Activated CD8-positive, alpha-beta memory T cell treated with anti-CD3 and anti-CD28 coated beads for 36 hours (primary cell): ENCODE measurements at regions not wholly inside any gene's neighbourhood (a gene's known extent, or its start where the extent isn't known, plus 50 kb on each side); places are given as distances from the start of the nearest gene placed in this dataset.
"Not testable (repeated sequence)": the region's sequence is repeated elsewhere in the genome, so short reads cannot be mapped to it uniquely, and the experiment has no call there.

Experiments used
- CTCF ChIA-PET: fragments of 350-600 bp; sonication (Branson Sonifier 250); formaldehyde crosslinking; loops from one replicate; lab custom pipeline; 2021; ENCODE audit warnings: antibody characterized with exemption; lab: Charles Lee
- POLR2A ChIA-PET: fragments of 350-600 bp; sonication (Branson Sonifier 250); formaldehyde crosslinking; loops from one replicate; lab custom pipeline; 2021; ENCODE audit warnings: antibody characterized with exemption; lab: Charles Lee

DNA sequence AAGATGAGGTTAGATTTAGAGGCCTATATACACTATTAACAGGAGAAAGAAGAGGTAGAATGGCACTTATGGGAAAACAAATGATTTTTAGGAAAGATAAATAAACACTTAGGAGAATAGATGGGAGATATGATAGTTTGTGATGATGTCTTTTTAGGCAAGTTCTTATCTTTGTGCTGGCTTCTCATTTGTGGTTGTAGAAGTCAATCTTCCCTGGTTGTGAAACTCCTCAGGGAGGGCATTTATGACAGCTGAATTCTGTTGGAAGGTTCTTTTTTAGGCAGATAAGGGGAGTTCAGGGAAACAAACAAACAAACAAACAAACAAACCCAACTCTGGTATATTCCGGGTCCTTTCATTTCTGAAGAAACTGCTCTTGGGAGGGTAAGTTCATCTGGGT is 311.8 kb downstream of the AEBP2 start:
- ChIA-PET POLR2A (no interaction called here), CTCF (no interaction called here)

DNA sequence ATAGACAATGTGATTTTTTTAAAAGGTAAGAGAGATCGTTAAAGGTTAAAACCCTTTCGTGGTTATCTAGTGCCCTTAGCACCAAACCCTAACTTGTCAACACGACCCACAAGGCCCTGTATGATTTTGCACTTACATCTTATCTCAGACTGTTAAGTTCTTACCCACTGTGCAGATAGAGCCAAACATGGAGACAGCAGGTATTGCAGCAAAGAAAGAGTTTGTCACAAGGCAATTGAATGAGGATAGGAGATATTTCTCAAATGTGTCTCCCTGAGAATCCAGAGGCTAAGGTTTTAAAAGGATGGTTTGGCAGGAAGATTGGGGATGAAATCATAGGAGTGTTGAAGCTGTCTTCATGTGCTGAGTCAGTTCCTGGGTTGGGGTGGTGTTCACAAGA is 313.4 kb downstream of the AEBP2 start:
- ChIA-PET POLR2A (no interaction called here), CTCF (no interaction called here)

DNA sequence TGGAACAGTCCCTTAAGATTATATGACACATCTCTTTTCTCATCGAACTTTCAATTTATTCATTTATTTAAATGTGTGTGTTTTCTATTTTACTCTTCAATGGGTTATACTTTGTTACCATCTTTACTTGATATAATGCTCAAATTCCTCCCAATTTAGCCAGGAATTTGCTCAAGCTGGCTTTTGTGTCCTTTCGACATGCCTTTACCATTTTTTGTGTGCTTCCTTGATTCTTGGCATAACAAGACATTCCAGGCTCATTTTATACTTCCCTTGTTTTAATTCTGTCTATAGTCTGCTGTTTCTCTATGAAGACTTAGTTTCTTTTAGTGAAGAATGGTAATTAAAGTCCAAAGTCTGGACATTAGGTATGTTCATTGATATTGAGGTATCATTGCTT is 315.8 kb downstream of the AEBP2 start:
- CTCF ChIA-PET = no interaction called here
- POLR2A ChIA-PET = no interaction called here

DNA sequence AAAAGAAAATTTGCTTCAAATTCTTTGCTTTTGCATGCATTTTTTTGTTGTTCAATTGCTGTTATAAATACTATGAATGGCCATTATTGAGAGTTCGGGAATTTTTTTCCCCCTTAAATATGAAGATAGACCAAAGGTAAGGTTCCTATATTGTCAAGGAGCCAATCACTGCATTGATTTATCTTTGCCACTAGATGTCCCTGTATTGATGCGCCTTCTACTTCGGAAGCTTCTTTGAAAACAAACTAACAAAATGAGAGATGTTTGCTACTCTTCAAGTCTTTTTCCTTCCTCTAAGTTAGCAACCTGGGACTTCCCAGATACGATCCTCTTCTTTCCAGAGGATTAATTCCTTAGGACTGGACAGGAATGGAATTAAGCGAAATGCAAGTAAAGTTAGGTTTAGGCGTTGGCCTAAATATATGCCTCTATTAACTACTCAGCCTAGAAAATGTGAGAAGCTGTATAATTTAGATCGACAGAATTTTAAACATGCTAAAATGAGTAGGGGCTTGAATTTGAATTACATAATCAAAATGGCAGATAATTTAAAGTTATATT is 318.1 kb downstream of the AEBP2 start:
- ChIA-PET CTCF (no interaction called here), POLR2A (no interaction called here)

DNA sequence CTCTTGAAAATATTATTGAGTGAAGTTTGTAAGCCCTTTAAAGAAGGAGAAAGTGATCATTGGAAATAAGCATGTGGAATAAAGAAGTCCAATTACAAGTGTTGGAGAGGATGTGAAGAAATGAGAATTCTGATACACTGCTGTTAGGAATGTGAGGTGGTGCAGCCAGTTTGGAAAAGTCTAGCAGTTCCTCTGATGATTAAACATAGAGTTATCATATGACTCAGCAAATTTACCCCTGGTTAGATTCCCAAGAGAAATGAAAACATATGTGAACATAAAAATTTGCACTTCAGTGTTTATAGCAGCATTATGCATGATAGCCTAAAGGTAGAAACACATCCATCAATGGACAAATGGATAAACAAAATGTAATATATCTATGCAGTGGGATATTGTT is 319.9 kb downstream of the AEBP2 start:
- CTCF ChIA-PET = no interaction called here
- POLR2A ChIA-PET = no interaction called here

DNA sequence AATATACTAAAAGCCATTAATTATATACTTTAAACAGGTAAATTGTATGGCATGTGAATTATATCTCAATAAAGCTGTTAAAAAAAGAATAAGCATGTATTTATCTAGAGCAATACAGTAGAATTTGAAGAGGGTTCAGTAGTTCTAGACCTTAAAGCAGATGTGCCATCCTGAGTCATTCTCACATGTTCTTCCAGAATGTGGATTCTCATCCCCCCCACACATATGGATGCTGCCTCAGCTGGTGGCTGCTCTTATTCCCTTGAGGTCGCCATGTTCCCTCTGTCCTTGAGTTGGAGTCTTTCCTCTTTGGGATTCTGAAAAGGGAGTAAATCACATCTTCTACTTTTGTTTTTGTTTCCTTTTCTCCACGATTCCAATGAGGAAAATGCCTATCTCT is 321.3 kb downstream of the AEBP2 start:
- CTCF ChIA-PET = no interaction called here
- POLR2A ChIA-PET = no interaction called here

DNA sequence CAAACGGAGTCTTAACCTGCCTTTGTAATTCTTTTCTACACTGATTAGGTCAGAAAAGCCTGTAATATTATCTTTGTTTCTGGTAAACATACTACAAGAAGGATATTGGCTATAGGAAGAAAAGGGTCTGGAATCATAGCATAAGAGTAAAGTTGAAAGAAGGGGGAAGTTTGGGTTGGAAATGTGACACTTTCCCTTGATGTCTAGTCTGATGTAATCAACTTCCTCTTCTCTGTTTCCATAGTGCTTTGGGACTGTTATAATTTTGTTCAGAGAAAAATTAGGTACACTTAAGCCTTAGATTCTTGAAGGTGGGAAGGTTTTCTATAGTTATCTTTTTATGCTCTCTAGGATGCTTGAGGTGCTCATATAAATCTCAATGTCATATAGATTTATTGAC is 322.2 kb downstream of the AEBP2 start:
- CTCF ChIA-PET = no interaction called here
- POLR2A ChIA-PET = no interaction called here

DNA sequence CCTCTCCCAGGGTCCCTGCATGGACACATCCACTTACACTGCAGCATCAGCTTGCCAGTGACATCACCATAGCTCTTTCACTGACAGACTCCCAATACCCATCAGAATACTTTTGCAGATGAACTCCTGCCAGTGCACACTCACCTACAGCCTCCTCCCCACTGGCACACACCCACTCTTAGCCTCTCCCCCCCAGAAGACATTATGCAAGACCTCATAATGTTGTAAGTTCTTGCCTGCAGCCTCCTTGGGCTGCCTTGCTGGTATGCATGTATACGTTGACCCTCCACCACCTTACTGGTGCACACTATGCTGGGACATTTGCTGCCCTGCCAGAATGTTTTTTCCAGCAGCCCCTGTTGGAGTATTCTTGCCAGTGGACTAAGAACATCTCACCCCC is 324.2 kb downstream of the AEBP2 start:
- POLR2A ChIA-PET = no interaction called here
- CTCF ChIA-PET = no interaction called here

DNA sequence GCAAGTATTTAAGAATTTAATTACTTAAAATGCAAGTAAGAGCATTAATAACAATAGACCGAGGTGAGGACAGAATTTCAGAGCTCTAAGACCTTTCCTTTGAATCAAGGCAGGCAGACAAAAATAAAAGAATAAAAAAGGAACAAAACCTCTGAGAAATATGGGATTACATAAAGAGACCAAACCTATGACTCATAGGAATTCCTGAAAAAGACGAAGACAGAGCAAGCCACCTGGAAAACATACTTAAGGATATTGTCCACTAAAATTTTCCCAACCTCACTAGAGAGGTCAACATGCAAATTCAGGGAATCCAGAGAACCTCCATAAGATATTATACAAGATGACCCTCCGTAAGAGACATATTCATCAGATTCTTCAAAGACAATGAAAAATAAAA is 325.1 kb downstream of the AEBP2 start:
- ChIA-PET POLR2A (no interaction called here), CTCF (no interaction called here)

DNA sequence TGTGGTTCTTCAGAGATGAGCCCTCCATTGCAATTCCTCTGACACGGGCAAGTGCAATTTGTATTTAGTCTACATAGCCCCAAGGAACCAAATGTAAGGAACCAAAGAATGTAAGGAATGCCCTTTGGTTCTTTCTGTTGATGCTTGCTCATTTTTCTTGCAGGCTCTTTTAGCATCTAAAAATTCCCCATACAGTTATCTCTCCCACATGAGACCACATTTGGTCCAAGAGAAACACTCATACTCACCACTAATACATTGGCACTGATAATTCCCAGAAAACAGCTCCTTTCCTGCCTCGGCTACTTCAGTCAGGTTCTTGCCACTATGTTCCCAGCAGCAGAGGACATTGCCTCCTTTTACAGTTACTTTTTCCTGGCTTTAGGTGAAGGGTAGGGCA is 332.6 kb downstream of the AEBP2 start:
- POLR2A ChIA-PET = no interaction called here
- CTCF ChIA-PET = no interaction called here

DNA sequence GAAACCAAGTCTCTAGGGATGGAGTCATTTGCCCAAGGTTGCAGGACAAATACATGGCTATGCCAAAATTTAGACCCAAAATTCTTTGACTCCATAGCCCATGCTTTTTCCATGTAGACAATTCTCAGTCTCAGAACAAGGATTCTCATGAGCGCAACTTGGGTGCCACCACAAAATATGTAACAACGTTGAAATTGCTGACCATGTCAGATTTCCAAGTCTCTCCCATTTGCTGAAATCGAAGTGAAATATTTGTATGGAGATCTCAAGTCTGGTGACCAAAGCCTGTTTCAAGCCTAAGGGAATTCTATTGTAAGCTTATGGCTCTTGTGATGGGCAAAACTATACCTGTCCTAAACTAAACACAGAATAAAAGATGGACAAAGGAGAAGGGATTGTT is 333.5 kb downstream of the AEBP2 start:
- POLR2A ChIA-PET = no interaction called here
- CTCF ChIA-PET = no interaction called here

DNA sequence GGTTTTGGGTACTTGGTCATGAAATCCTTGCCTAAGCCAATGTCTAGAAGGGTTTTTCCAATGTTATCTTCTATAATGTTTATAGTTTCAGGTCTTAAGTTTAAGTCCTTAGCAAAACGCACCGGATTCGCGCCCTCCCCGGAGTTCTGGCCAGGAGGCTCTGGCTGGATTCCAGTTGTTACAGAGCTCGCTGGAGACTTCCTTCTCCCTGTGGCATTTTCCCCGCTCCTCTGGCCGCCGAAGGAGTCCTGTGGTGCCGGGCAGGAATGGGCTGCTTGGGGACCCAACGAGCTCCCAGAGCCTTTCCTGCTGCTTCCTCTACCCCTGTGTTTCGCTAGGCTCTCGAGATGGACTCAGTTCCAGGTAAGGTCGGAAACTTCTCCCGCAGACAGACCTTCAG is 335.9 kb downstream of the AEBP2 start:
- ChIA-PET POLR2A (no interaction called here), CTCF (no interaction called here)

DNA sequence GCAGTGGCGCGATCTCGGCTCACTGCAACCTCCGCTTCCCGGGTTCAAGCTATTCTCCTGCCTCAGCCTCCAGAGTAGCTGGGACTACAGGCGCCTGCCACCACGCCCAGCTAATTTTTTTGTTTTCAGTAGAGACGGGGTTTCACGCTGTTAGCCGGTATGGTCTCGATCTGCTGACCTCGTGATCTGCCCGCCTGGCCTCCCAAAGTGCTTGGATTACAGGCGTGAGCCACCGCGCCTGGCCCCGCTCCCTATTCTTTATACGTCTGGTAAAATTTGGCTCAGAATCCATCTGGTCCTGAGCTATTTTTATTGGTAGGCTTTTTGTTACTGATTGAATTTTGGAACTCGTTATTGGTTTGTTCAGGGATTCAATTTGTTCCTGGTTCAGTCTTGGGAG is 336.7 kb downstream of the AEBP2 start:
- CTCF ChIA-PET, POLR2A ChIA-PET: not testable (repeated sequence)

DNA sequence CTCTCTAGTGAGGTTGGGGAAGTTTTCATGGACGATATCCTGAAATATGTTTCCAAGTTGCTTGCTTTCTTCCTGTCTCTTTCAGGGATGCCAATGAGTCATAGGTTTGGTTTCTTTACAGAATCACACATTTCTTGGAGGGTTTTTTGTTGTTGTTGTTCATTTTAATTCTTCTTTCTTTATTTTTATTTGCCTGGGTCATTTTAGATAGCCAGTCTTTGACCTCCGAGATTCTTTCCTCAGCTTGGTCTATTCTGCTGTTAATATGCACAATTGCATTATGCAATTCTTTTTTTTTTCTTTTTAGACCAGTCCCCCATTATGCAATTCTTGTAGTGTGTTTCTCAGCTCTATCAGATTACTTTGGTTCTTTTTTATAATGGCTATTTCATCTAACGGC is 338.9 kb downstream of the AEBP2 start:
- CTCF ChIA-PET = no interaction called here
- POLR2A ChIA-PET = no interaction called here

DNA sequence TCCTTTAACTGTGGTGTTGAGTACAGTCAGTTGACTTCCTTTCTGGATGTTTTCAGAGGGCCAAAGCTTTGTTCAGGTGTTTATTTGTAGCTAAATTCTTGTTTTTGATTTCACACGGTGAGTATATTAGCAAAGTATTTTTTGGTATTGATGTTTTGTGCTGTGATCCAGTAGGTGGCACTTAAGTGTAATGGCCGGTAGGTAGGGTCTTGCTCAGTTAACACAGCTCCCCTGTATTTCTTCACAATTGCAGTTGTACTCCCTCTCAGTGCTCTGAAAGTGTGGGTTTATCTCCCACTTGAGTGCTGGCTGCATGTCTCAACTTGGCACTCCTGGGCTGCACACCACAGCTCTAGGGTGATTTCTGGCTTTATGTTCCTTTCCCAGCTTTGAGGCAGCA is 339.5 kb downstream of the AEBP2 start:
- ChIA-PET CTCF (no interaction called here), POLR2A (no interaction called here)

DNA sequence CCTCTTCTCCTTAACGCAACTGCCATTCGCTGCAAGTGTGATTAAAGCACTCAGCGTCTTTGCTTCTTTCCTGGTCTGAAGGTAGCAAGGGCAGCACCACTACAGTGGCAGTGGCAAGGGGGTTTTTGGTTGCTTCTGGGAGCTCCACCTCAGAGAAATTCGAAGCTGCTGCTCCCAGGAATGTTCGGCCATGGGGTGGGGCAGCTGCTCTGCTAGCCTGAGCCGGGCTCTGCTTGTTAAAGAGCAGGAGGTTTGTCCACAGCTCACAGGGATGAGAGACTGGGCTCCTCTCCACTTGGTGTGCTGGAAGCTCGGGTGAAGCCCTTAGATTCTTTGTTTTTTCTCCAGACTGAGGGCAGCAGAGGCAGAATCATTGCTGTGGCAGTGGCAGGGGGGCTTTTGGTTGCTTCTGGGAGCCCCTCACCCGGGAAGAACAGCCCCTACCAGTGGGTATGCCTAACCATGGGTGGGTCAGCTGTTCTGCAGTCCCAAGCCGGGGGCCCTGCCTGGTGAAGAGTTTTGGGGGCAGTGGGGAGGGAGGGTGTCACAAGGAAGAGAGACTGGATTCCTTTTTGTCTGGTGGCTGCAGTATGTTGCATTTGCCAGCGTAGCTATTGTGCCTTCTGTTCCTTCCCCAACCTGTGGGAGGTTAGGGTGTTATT is 340.2 kb downstream of the AEBP2 start:
- POLR2A ChIA-PET = no interaction called here
- CTCF ChIA-PET = no interaction called here

DNA sequence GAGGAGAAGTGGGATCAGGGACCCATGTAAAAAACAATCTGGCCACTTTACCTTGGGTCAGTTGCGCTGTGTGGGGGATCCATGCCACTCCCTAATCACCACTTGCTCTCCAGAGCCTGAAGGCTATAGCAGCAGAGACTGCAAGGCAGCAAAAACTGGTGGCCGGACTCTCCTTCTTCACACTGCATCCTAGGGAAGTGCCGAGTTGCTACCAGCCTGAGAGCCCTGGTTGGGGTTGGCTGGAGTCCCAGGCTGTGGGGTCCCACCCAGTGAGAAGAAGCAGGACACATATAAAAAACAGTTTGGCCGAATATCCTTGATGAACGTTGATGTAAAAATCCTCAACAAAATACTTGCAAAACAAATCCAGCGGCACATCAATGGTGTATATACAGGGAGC is 341.2 kb downstream of the AEBP2 start:
- ChIA-PET POLR2A (no interaction called here), CTCF (no interaction called here)

DNA sequence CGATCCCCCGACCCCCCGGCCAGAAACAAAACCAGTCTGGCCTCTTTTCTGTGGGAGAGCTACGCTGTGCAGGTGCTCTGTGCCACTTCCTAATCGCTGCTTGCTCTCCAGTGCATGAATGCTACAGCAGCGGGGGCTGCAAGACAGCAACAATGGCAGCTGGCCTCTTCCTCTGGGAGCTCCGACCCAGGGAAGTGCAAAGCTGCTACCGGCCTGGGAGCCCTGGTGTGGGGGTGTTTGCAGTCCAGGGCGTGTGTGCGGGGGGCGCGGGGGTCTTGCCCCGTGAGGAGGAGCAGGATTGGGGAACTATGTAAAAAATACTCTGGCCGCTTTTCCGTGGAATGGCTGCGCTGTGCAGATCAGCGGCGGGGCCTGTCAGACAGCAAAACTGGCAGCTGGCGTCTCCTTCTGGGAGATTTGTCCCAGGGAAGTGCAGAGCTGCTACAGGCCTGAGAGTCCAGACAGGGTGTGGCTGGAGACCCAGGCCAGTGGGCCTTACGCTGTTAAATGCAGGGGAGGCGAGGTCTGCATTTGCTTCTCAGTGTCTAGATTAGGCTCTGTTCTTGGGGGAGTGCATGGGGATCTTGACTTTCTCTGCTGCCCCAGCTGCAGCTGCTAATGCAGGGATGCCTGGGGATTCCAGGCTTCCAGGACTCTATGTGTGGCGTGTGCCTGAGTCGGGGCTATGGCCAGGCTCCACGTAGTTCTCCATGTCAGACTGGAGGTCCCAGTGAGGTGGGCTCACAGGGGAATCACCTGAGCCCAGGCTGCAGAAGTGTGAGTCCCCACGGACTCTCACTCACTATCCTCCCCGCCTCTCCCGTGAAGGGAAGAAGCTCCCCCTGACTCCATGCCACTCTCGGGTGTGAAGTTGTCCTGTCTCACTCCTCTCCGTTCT is 344.5 kb downstream of the AEBP2 start:
- CTCF ChIA-PET = no interaction called here
- POLR2A ChIA-PET = no interaction called here

DNA sequence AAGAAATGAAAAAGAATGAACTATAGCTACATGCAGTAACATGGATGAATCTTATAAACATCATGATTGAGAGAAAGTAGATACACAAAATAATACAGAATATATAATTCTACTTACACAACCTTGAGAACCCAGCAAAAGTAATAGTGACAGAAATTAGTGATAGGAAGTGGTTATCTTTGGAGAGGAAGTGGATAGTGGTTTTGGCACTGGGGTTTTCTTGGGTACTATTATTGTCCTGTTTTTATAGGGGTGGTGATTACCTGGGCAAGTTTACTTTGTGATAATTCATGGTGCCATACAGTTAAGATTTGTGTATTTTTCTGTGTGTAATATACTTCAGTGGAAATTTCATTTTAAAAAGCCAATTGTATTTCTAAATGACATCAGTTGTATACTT is 352.7 kb downstream of the AEBP2 start:
- CTCF ChIA-PET = no interaction called here
- POLR2A ChIA-PET = no interaction called here

DNA sequence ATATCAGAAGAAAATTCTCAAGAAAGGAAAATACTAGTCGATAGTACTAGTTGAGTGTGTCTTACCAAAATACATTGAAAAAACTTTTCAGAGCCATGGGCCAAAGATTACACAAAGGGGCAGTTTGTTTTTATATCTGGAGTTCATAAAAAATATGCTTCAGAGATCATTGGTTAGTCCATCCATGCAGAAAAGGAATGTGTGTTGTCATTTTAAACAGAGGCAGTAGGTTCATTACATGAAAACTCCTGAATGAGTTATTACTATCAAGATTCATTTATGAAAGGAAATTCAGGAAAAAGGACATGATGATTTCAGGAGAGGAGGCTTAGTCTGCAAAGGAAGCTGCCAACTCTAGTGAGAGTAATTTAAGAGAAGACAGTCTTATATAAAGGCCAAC is 354.8 kb downstream of the AEBP2 start:
- POLR2A ChIA-PET = no interaction called here

DNA sequence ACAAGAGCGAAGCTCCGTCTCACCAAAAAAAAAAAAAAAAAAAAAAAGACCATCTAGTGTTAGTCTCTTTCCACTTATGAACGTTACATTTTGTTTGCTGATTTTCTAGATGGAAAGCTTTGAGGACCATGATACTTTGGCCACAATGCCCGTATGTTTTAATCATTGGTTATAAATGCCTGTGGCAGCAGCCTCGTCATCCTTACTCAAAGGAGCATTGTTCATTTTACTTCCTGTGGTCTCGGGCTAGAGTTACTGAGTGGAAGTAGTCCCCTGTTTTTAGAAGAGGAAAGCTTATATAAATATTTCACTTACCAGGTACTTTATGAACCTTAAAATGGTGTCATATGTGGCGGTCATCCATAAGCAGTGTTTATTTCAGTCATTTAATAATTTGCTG is 359.9 kb downstream of the AEBP2 start:
- ChIA-PET CTCF (no interaction called here), POLR2A (interaction anchor here (0.6 kb wide), 1 partner anchor 105 kb away, joined by 3 read pairs; no protein-coding TSS in a partner anchor)

More for the DNA sequence above, 354.8 kb downstream of the AEBP2 start:
- CTCF ChIA-PET = no interaction called here
